ENCODE measurements at regions not wholly inside any gene's neighbourhood (a gene's known extent, or its start where the extent isn't known, plus 50 kb on each side); places are given as distances from the start of the nearest gene placed in this dataset.

DNA sequence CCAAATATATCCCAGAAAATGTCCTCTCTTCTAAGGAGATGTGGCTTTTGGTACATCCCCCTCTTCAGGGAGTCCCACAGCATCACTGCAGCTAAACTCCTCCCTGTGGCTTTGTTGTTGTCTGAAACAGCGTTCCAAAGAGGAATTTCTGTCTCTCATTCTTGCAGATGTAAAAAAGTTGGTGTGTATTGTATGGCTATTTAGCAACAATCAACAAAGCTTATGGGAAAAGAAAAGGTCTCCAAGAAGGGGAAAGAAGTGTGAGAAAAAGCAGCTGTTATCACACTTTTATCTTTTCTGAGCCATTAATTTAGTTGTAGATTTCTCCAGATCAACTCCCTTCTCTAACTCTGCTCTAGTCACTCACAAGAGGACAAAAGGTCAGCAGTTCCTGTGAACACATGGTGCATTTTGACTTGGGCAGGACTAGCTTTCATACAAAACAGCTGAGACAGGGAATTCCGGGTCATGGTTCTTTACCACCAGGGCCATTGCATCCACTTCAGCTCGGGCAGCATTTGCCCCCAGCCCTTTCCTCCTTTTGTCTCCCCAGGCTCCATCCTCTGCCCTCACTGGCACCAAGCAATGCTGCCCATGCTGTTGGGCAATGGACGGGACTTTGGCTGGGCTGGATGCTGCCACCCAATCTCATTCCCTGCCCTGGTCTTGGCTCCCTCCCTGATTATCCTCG, 184.7 kb downstream of the TMX1 start:
- Histone ChIP-seq H3K4me2 (ENCODE audit: low read length) (no peak overlapping the region), H3K36me3 (ENCODE audit: insufficient read depth, low read length) (no peaks in the 10 kb centered on the region), H3K9me3 (ENCODE audit: low read length) (no peaks in the 10 kb centered on the region), H3K4me3 (ENCODE audit: low read length) (no peak overlapping the region), H2AFZ (ENCODE audit: low read depth, low read length) (no peak overlapping the region), H3F3A (ENCODE audit: insufficient read depth, low read length, poor library complexity, severe bottlenecking) (no peaks in the 10 kb centered on the region), H4K20me1 (ENCODE audit: insufficient read depth) (no peaks in the 10 kb centered on the region), H3K9me2 (ENCODE audit: insufficient read depth, low read length) (no peaks in the 10 kb centered on the region), H3K27ac (ENCODE audit: low read length) (no peak overlapping the region), H3K27me3 (ENCODE audit: insufficient read depth, low read depth, low read length) (no peaks in the 10 kb centered on the region), H3K9ac (ENCODE audit: low read length) (no peak overlapping the region), H3K79me2 (replicated peaks; ENCODE audit: insufficient read depth, low read length) (no peaks in the 10 kb centered on the region)
- no peak for TF ChIP-seq RAD21 (conservative IDR thresholded peaks at IDR 0.05)
- TF ChIP-seq EP300 (conservative IDR thresholded peaks at IDR 0.05; ENCODE audit: poor library complexity, severe bottlenecking) = no peak
- no peak for TF ChIP-seq TAF1 (IDR thresholded peaks at IDR 0.05; ENCODE audit: low read depth)
- TF ChIP-seq, protein P1, sequence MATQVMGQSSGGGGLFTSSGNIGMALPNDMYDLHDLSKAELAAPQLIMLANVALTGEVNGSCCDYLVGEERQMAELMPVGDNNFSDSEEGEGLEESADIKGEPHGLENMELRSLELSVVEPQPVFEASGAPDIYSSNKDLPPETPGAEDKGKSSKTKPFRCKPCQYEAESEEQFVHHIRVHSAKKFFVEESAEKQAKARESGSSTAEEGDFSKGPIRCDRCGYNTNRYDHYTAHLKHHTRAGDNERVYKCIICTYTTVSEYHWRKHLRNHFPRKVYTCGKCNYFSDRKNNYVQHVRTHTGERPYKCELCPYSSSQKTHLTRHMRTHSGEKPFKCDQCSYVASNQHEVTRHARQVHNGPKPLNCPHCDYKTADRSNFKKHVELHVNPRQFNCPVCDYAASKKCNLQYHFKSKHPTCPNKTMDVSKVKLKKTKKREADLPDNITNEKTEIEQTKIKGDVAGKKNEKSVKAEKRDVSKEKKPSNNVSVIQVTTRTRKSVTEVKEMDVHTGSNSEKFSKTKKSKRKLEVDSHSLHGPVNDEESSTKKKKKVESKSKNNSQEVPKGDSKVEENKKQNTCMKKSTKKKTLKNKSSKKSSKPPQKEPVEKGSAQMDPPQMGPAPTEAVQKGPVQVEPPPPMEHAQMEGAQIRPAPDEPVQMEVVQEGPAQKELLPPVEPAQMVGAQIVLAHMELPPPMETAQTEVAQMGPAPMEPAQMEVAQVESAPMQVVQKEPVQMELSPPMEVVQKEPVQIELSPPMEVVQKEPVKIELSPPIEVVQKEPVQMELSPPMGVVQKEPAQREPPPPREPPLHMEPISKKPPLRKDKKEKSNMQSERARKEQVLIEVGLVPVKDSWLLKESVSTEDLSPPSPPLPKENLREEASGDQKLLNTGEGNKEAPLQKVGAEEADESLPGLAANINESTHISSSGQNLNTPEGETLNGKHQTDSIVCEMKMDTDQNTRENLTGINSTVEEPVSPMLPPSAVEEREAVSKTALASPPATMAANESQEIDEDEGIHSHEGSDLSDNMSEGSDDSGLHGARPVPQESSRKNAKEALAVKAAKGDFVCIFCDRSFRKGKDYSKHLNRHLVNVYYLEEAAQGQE (IDR thresholded peaks at IDR 0.05; ENCODE audit: borderline replicate concordance) = no peak
- TF ChIP-seq SMC3 (conservative IDR thresholded peaks at IDR 0.05; ENCODE audit: poor library complexity) = no peak
- no peak for TF ChIP-seq POLR2AphosphoS5 (IDR thresholded peaks at IDR 0.05)
- no peak for TF ChIP-seq EZH2 (IDR thresholded peaks at IDR 0.05; ENCODE audit: borderline replicate concordance, insufficient read depth, low read length, poor library complexity, severe bottlenecking)
- no peak for TF ChIP-seq MXI1 (conservative IDR thresholded peaks at IDR 0.05; ENCODE audit: poor library complexity, severe bottlenecking)
- no peak for TF ChIP-seq CTCF (IDR thresholded peaks at IDR 0.05; ENCODE audit: poor library complexity, severe bottlenecking)

DNA sequence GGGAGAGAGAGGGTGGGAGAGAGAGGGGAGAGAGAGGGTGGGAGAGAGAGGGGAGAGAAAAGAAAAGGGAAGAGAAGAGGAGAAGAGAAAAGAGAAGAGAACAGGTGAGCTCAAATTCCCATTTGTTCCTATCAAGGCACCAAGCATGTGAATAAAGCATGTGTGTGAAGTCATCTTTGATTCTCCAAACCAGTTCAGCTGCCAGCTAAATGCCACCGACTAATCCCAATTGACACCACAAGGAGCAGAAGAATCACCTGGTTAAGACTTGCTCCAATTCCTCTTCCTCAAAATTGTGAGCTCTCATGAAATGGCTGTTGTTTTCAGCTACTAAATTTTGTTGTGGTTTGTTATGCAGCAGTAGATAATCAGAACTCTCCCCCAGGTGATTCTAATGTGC, 188.9 kb downstream of the TMX1 start:
- H3K27ac ChIP-seq (ENCODE audit: low read length) = no peak overlapping the region
- no peaks in the 10 kb centered on the region for H3K36me3 ChIP-seq (ENCODE audit: insufficient read depth, low read length)

More for the DNA sequence above, 188.9 kb downstream of the TMX1 start:
- Histone ChIP-seq H3K9me2 (ENCODE audit: insufficient read depth, low read length) (no peaks in the 10 kb centered on the region), H2AFZ (ENCODE audit: low read depth, low read length) (no peak overlapping the region), H3K79me2 (replicated peaks; ENCODE audit: insufficient read depth, low read length) (no peaks in the 10 kb centered on the region), H4K20me1 (ENCODE audit: insufficient read depth) (no peaks in the 10 kb centered on the region), H3F3A (ENCODE audit: insufficient read depth, low read length, poor library complexity, severe bottlenecking) (no peaks in the 10 kb centered on the region), H3K27me3 (ENCODE audit: insufficient read depth, low read depth, low read length) (no peaks in the 10 kb centered on the region), H3K4me2 (ENCODE audit: low read length) (no peak overlapping the region), H3K4me3 (ENCODE audit: low read length) (no peak overlapping the region), H3K9me3 (ENCODE audit: low read length) (no peaks in the 10 kb centered on the region), H3K9ac (ENCODE audit: low read length) (no peak overlapping the region)
- TF ChIP-seq RAD21 (conservative IDR thresholded peaks at IDR 0.05) = no peak
- TF ChIP-seq SMC3 (conservative IDR thresholded peaks at IDR 0.05; ENCODE audit: poor library complexity) = no peak
- TF ChIP-seq EZH2 (IDR thresholded peaks at IDR 0.05; ENCODE audit: borderline replicate concordance, insufficient read depth, low read length, poor library complexity, severe bottlenecking) = no peak
- no peak for TF ChIP-seq EP300 (conservative IDR thresholded peaks at IDR 0.05; ENCODE audit: poor library complexity, severe bottlenecking)
